GM18508 (cell line): ENCODE measurements at regions not wholly inside any gene's neighbourhood (a gene's known extent, or its start where the extent isn't known, plus 50 kb on each side); places are given as distances from the start of the nearest gene placed in this dataset.

Experiments
- ATAC-seq: cut with Tn5 transposase; IDR thresholded peaks from one replicate; pipeline ENCODE4 v1.9.1; 2021; ENCODE audit warnings: moderate number of reproducible peaks; ENCODE audit not compliant: insufficient read depth, unreplicated experiment

- no peak for ATAC-seq
These were observed 300.2 kb downstream of the CLIC5 start for GRCh38 chr6:45715508-45715803.

- ATAC-seq = no peak
These were observed 300.7 kb downstream of the CLIC5 start for GRCh38 chr6:45714741-45715507.

GRCh38 chr6:45714006-45714730, 301.5 kb downstream of the CLIC5 start:
- no peak for ATAC-seq
